ENCODE measurements at regions not wholly inside any gene's neighbourhood (a gene's known extent, or its start where the extent isn't known, plus 50 kb on each side); places are given as distances from the start of the nearest gene placed in this dataset.
"Not testable (repeated sequence)": the region's sequence is repeated elsewhere in the genome, so short reads cannot be mapped to it uniquely, and the experiment has no call there.

DNA sequence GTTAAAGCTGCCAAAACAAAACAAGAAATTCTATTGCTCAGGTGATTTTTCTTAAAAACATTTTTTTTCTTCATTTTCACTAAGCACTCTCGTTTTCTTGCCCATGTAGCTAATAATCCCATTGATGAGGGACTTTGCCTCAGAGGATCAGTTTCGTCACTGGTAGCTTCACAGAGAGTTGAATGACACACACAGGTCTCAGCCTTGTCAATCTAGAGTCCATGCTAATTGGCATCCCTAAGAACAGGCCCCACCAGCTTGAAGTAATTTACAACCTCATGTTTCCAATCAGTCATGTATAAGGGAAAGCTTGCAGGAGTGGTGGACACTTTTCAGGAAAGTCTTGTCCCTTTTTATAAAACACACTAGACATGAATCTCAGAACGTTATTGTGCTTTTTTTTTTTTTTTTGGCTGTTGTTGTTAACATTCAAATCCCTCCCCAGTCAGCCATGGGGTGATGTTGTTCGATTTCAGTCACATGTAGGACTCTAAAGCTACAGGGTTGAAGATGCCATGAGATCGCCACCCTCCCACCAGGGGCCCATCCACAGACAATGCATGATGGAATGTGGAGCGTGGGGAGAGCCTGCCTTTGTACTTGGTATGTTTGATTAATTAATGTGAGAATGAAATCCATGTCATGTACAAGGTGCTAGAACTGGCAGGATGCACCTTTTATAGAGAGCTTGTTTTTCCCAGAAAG is 232.4 kb upstream of the FZD8 start:
- no peak for DNase-seq

DNA sequence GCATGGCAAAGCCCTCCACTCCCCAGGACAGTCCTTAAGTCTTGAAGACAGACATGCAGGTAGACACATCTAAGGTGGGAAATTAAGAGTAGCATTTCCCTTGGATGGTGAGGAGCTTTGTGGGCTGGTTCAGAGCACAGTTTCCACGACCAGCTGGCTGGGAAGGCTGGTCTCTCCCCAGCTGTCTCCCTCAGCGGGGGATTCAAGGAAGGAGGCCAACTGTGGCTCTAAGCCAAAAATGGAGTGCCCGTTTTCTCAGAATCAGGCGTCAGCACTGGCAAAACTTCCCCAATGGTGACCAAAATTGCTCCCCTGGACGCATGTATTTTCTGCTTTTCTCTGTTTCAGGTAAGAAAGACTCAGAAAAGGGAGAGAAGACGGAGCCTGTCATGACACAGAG is 230.6 kb upstream of the FZD8 start:
- no peak for DNase-seq

DNA sequence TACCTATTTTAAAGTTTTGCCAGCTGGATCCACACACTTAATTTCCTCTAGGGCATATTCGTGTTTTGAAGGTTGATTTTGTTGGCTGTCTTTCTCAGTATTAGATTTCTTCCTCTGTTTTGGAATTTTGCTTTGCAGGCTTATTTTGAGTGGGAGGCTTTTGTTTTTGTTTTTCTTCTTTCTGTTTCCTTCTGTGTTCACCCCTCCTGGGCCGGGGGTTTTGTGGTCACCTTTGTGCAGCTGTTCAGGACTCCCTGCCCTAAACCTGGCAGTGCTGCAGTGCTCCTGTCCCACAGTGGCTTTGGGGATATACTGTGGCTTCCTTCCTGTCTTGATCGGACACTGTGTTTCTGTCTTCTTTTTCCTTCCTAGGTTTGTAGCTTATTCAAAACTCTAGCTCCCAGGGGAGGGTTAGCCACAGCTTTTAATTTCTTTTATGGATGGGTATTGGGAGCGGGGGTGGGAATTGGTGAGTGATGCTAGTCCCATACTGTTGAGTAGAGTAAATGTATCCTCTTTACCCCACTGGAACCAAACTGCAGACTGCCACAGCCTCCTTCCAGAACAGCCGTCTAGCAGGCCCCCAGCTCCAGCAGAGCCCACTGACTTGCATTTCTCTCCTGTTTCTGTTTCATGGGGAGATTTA is 228.7 kb upstream of the FZD8 start:
- DNase-seq: no peak

DNA sequence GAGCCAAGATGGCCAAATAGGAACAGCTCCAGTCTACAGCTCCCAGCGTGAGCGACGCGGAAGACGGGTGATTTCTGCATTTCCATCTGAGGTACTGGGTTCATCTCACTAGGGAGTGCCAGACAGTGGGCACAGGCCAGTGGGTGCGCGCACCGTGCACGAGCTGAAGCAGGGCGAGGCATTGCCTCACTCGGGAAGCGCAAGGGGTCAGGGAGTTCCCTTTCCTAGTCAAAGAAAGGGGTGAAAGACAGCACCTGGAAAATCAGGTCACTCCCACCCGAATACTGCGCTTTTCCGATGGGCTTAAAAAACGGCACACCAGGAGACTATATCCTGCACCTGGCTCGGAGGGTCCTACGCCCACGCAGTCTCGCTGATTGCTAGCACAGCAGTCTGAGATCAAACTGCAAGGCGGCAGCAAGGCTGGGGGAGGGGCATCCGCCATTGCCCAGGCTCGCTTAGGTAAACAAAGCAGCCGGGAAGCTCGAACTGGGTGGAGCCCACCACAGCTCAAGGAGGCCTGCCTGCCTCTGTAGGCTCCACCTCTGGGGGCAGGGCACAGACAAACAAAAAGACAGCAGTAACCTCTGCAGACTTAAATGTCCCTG is 216.7 kb upstream of the FZD8 start:
- not testable (repeated sequence) for DNase-seq

DNA sequence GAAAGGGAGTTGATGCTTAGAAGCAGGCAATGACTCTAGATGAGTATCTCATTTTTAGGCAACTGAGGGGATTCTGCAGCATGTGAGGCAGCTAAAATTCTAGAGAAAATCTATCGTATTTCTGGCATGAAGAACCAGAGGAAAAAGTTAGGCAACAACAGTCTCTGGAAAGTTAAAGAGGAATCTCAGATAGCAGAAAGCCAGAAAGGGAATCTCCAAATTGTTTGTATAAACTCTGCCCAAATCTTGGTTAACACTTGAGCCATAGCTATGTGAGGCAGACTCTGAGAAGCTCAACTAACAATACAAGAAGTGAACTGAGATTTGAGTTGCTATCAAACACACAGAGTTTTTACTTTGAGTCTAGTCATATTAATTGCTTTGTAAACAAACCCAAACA is 215.8 kb upstream of the FZD8 start:
- DNase-seq: no peak

DNA sequence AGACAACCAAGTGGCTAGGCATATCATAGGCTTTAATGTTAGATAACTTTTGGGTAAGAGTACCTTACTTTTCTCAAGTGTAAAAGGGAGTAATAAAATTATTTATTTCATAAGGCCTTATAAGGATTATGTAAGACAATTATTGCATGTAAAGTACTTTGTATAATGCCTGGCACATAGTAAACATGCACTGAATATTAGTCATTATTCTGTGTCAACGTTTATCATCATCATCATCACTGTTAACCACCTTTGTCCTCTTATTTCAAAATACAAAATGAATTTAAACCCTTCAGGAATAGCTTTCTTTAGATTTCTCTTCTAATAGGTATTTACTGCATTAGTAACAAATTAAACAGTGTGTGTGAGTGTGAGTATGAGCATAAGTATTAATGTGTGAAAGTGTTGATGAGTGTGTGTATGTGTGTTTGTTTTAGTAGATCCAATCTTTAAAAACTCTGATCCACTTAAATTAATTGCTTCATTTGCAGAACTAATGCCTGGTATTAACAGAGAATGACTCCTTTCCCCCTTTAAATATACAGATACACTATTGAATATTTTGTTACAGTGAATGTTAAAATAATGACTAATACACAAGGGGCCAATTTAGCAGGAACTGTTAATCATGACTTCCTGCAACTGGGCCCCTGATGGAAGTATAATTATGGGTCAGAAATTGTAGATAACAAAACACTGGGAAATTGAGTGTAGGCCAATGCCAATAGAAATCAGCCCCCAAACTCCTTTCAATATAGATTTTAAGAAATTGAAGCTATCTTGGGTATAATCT is 213.3 kb upstream of the FZD8 start:
- no peak for DNase-seq

DNA sequence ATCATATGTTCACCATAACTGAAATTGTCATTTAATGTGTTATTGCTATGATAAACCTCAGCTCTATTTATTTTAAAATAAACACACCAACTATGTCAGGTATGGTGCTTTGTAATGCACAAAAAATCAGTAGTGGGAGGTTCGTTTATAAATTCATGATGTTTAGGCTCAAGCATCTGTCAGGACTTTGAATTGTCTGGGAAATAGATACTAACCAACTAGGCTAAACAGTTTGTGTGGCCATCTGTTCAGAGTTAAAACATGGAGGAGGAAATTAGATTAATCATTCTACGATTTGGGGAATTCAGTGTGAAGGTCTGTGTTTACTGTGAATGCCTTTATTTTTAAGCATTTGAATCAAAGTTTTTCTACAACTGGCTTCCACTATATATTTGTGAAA is 212.6 kb upstream of the FZD8 start:
- no peak for DNase-seq

DNA sequence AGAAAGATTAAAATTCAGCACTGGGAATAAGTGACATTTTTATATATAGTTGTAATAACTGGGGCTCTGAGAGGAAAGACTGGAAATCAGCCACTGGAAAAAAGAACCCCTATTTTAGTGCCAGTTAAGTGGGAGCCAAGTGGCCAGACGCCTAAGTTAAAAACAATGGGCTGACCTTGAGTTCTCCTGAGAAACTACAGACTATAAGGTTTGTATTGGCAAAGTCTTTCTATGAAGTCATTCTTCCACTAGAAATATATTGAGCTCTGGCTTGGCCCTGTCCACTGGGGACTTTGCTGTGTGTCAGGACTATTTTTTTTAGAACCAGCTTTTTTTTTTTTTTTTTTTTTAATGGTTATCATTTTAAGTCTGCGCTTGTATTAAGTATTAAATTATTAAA is 210.6 kb upstream of the FZD8 start:
- no peak for DNase-seq

DNA sequence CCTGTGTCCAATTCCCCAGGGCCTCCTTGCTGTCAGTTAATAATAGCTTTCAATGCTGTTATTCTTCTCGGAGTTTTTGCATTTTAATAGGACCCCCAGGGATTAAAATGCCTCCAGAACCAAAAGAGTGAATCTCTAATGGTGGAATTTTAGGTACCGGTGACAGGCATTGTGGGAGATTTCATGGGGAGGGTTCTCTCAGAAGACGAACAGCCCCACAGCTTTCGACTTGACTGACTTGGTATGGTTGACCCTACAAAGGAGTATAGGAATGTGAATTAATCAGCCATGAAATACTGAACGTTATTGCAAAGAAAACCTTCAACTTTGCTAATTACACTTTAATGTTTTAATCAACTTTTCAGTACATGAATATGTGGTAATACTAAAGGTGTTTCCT is 206.3 kb upstream of the FZD8 start:
- DNase-seq: no peak

DNA sequence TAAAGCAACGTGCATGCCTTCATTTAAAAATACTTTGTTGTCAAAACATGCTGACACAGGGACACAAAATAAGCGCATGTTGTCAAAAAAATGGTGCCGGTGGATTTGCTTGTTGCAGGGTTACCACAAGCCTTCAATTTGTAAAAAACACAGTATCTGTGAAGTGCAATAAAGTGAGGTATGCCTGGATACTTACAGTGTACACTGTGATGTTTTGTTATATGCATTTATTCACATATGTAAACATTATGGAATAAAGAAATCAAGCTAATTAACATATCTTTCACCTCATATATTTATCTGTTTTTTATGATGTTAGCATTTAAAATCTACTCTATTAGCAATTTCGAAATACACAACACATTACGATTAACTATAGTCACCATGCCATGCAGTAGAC is 202.6 kb upstream of the FZD8 start:
- DNase-seq: no peak

DNA sequence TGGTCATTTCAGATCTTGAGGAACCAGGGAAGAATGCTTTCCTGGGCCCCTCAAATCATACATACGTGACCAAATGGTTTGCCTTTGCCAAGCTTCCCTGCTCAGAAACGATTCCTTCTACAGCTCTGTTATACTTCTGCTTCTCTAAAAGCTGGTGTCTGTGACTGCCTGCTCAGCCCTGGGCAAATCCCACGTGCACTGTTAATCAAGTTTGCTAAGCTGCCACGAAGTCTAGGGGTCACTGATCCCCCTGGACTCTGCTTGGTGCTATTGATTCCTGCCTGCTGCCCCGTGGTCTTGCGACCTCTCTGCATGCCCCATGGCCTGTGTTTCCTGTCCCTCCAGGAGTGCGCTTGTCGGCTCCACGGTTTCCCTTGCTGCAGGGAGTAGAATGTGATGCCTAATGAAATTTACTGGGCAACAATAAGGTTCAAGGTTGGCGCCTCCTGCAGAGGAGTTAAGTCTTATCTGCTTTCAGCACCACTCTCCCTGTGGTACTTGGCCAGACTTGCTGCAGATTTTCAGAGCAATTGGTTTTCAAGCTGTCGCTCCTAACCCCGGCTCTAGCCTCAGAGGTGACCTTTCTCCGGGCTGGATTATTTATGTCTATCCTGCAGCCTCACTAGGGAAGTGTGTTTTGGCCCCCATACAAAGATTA is 201.6 kb upstream of the FZD8 start:
- DNase-seq: no peak

DNA sequence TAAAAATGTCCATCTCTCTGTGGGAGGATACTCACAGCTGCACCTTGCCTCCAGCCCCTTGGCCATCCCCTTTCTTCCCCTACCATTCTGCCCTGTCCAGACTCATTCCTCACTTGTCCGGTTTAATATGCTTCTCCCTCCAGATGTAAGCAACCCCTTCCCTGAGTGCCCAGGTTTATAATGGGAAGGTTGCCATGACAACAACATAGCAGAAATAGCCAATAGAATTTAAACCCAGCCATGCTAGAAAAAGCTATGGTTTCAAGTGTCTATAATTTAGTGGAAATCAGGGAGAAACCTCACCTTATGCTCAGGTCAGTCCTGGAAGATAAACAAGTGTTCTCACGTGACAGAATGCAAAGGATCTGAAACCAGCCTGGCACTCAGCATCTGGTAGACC is 196.0 kb upstream of the FZD8 start:
- DNase-seq: no peak

DNA sequence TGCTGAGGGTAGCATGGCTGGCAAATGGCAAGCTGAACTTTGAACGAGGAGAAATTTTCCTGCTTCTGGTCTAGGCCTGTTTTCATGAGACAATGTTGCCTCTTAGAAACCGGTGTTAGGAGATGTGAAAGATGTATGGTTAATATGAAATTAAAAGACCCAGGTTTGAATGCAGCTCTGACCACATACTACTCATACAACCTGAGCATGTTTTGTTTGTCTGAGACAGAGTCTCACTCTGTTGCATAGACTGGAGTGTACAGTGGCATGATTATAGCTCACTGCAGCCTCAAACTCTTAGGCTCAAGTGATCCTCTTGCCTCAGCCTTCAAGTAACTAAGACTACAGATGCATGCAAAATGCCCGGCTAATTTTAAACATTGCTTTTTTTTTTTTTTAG is 193.4 kb upstream of the FZD8 start:
- no peak for DNase-seq

DNA sequence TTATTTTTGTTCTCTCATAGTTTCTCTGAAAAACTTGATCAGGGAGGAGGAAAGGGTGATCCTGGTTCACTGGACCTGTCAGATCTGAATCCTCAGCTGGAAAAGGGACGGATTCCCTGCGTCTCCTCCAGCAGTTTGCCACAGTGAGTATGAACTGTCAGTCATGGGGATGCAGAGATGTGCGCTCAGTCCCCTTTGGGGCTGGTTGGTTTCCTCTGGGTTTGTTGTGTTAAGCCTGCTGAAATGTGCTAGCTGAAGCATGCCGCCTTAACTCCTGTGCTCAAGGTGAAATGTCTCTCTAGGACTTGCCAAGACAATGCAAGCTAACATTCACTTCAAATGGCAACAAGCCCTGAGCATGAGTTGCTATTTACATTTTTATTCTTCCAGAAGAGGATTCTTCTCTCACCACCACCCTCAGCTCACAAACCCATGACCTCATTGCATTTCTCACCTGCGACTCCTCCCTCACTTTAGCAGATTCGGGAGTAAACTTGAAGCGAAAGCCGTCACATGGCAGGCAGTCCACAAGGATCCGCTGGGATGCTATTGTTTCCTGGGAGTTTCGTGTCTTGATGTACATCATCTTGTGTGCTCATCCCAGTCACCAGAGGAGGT is 192.9 kb upstream of the FZD8 start:
- no peak for DNase-seq

DNA sequence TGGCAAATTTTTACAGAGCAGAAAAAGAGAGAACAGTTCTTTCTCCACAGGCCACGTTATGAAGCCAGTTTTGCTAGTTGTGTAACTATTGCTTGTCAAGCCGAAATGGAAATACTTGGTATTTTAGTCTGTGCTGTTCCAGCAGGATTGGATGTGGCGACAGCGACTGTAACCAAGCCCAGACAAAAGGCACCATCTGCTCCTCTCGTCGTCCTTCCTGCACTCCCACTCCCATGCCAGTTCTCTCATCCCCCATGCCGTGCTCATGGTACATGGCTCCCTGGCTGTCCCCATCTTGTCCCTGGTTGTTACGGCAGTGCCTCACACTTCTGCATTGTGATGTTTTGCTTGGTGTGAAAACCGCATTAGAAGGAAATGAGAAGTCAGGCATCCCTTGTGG is 185.7 kb upstream of the FZD8 start:
- DNase-seq: no peak

DNA sequence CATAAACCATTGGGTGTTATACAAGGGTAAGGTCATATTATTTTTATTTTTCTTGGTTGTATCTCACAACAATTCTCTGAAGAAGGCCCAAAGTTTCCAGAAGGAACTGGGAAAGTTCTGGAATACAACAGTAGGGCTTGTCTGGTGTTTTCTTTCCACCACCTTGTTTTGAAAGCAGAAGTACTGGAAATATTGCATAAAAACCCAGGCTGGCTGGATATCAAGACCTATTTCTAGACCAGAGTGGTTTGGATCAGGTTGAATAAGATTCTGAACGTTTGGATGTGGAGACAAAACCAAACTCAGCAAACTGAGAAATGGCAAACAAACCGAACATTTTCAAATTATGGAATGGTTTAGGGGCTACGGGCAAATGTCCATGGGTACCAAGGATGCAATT is 182.6 kb upstream of the FZD8 start:
- no peak for DNase-seq

DNA sequence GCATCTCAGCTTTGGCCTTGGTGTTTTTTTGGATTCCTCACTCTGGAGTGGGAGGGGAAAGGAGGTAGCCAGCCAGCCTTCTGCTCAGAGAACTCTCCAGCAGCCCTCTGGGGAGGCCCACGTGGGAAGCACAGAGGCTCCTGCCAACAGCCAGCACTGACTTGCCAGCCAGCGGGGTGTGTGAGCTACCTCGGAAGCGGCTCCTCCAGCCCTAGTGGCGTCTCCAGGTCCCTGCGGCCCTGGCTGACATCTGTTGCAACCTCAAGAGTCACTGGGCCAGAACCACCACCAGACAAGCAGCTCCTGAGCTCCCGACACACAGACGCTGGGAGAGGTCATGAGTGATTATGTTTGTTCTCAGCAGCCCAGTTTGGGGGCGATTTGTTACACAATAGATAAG is 180.2 kb upstream of the FZD8 start:
- DNase-seq: no peak

DNA sequence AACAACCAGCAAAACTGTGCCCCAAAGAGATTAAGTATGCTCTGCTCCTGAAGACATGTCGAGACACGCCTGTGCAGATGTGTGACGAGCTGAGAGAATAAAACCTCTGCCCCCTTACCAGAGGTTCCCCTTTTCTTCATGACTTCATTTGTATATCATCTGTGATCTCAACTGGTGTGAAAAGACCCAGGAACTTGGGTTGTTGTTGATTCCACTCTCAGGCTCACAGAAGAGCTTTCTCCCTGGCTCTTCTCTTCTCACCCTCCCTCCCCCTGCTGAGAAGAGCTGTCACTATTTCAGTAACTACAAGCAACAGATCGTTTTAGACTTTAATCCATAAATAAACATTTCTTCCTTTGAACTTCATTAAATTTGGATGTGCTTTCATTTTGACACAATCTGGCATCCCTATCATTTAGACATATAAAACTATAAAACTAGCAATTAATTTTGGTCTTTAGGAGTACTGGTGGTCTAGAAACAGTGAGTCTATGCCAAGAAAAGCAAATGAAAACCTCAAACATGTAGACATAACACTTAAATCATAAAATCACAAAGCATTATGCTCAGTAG is 179.3 kb upstream of the FZD8 start:
- DNase-seq: no peak

DNA sequence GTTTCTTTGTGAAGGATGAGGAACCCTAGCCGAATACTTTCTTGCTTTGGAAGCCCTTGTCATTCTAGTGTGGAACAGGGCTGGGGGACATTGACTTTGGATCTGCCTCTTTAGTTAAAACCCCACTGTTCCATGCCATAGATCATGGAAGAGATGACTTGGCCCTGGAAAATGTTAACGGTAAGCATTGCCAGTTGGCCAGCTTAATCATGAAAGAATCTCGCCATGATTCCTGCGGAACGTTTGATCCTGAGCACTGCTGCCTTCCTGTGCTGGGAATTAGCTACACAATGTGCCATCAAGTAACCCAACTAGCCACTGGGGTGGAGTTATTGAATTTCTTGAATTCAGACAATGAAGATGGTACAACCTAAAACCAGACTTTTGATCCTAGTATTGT is 177.6 kb upstream of the FZD8 start:
- DNase-seq: no peak

DNA sequence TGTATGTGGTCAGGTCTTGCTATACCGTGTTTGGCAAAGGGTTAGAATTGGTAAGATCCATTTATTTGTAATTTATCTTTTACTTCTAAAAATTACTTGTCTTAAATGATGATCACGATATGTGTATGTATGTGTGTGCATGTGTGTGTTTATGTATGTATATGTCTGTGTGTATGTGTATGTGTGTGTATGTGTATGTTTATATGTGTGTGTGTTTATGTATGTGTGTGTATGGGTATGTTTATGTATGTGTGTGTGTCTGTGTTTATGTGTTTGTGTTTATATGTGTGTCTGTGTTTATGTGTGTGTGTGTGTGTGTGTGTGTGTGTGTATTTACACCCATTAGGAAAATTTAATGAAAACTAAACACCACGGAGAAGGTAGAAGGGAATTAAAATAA is 176.9 kb upstream of the FZD8 start:
- DNase-seq: no peak

DNA sequence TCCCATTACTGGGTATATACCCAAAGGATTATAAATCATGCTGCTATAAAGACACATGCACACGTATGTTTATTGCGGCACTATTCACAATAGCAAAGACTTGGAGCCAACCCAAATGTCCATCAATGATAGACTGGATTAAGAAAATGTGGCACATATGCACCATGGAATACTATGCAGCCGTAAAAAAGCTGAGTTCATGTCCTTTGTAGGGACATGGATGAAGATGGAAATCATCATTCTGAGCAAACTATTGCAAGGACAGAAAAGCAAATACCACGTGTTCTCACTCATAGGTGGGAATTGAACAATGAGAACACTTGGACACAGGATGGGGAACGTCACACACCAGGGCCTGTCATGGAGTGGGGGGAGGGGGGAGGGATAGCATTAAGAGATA is 175.0 kb upstream of the FZD8 start:
- not testable (repeated sequence) for DNase-seq

DNA sequence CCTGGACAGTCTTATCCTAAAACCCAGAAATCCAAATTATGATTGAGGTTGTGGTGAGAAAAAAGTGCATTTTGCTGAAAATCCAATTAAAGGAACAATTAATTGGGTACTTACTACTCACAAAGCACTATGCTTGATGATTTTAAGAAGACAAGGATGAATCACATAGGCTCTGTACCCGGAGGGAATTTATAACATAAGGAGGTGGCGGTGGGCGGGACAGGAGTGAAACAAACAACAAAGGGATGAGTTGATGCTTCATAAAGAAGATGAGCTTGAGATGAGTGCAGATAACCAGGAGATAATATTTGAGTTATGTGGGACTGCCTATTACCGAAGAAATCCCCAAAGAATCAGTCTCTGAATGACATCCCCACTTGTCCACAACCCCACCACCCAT is 171.1 kb upstream of the FZD8 start:
- DNase-seq: no peak

DNA sequence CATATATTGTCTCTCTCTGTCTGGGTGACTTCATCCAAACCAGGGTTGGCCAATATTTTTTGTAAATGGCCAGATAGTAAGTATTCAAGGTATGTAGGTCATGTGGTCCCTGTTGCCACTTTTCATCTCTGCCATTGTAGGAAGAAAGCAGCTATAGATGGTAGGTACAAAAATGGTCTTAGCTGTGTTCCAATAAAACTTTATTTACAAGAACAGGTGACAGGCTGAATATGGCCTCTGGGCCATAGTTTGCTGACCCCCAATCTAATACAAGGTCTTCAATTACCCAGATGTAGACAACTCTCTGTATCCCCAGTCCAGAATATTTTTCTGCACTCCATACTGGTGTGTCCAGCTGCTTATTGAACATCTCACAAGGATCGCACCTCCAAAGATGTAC is 166.2 kb upstream of the FZD8 start:
- no peak for DNase-seq
